Keratinocyte (primary cell): ENCODE measurements at regions not wholly inside any gene's neighbourhood (a gene's known extent, or its start where the extent isn't known, plus 50 kb on each side); places are given as distances from the start of the nearest gene placed in this dataset.

Experiments
- DNase-seq: peaks from one replicate; pipeline ENCODE4 v3.0.0-alpha.2; 2011; ENCODE audit warnings: low read depth, missing footprints, low spot score
- FAIRE-seq: peaks from 2 replicates; lab custom pipeline; 2011; peaks lifted over from hg19 to GRCh38; lab: Jason Lieb, UNC
- H2AFZ ChIP-seq: 2 replicates; pipeline ENCODE4 v1.6.0; 2012; ENCODE audit warnings: low read length, control low read depth, inconsistent platforms; ENCODE audit not compliant: control insufficient read depth
- H3K27ac ChIP-seq: 2 replicates; pipeline ENCODE4 v1.5.1; 2011; ENCODE audit warnings: low read length; ENCODE audit not compliant: control insufficient read depth, insufficient read depth
- H3K27me3 ChIP-seq: 3 replicates; pipeline ENCODE4 v1.6.0; 2011; ENCODE audit warnings: low read length; ENCODE audit not compliant: control insufficient read depth, insufficient read depth; ENCODE audit errors: extremely low read depth
- H3K36me3 ChIP-seq, 2 experiments: 2 replicates in 1 of 2; 3 replicates in 1 of 2; pipeline ENCODE4 v1.5.1; 2011; ENCODE audit warnings: low read length in 2 of 2, mild to moderate bottlenecking in 1 of 2; ENCODE audit not compliant: control insufficient read depth in 2 of 2, insufficient read depth in 2 of 2; ENCODE audit errors: extremely low read depth in 1 of 2
- H3K4me1 ChIP-seq: 3 replicates; pipeline ENCODE4 v1.5.1; 2011; ENCODE audit warnings: low read length; ENCODE audit not compliant: control insufficient read depth, insufficient read depth; ENCODE audit errors: extremely low read depth
- H3K4me2 ChIP-seq: 3 replicates; pipeline ENCODE4 v1.6.0; 2011; ENCODE audit warnings: low read depth, low read length; ENCODE audit not compliant: control insufficient read depth, insufficient read depth; ENCODE audit errors: extremely low read depth
- H3K4me3 ChIP-seq, 3 experiments: fragments of 200-600 bp in 1 of 3; sonication (generic) in 1 of 3; 2 replicates in 2 of 3; 3 replicates in 1 of 3; pipeline ENCODE4 v1.5.1; 2011 to 2016; ENCODE audit warnings: low read length in 3 of 3, mild to moderate bottlenecking in 3 of 3, control low read depth in 2 of 3, inconsistent platforms in 1 of 3, low read depth in 1 of 3, mixed read lengths in 1 of 3, mixed run types in 1 of 3, moderate library complexity in 1 of 3; ENCODE audit not compliant: control insufficient read depth in 2 of 3, insufficient read depth in 2 of 3; ENCODE audit errors: extremely low read depth in 1 of 3
- H3K79me2 ChIP-seq: 2 replicates; pipeline ENCODE4 v1.6.0; 2012; ENCODE audit warnings: low read length; ENCODE audit not compliant: control insufficient read depth, insufficient read depth
- H3K9ac ChIP-seq: 3 replicates; pipeline ENCODE4 v1.6.0; 2011; ENCODE audit warnings: low read length; ENCODE audit not compliant: control insufficient read depth, insufficient read depth; ENCODE audit errors: extremely low read depth
- H3K9me1 ChIP-seq: 3 replicates; pipeline ENCODE4 v1.6.0; 2011; ENCODE audit warnings: low read length; ENCODE audit not compliant: control insufficient read depth, insufficient read depth; ENCODE audit errors: extremely low read depth
- H3K9me3 ChIP-seq: 2 replicates; pipeline ENCODE4 v1.5.1; 2012; ENCODE audit warnings: low read depth, low read length; ENCODE audit not compliant: control insufficient read depth
- H4K20me1 ChIP-seq: 3 replicates; pipeline ENCODE4 v1.6.0; 2011; ENCODE audit warnings: low read length; ENCODE audit not compliant: control insufficient read depth, insufficient read depth; ENCODE audit errors: extremely low read depth
- CTCF ChIP-seq, 3 experiments: IDR thresholded peaks in 1 of 3; conservative IDR thresholded peaks in 1 of 3; optimal IDR thresholded peaks in 1 of 3; 2 replicates in 2 of 3; 3 replicates in 1 of 3; pipeline versions ENCODE3 to v1.5.1; 2011; ENCODE audit warnings: low read length in 3 of 3, mild to moderate bottlenecking in 3 of 3, moderate library complexity in 2 of 3, control low read depth in 1 of 3, inconsistent platforms in 1 of 3; ENCODE audit not compliant: insufficient read depth in 2 of 3; ENCODE audit errors: extremely low read depth in 1 of 3
- EZH2 ChIP-seq: IDR thresholded peaks from one replicate; pipeline ENCODE4 v1.6.1; 2012; ENCODE audit warnings: inconsistent platforms, mild to moderate bottlenecking, low read length, moderate library complexity
- dilution Hi-C: fragments of 300-500 bp; cut with MboI; formaldehyde crosslinking; loops from one replicate; pipeline ENCODE4 v1.7.0; 2020; ENCODE audit warnings: low sequenced_read_pairs; ENCODE audit not compliant: extremely low pct_ligation_motif_present

GRCh38 chr7:25520516-25520915 lies 292.2 kb upstream of the NPVF start:
- Histone ChIP-seq H3K9ac (no peak overlapping the region), H3K9me1 (no peaks in the 10 kb centered on the region), H3K4me1 (no peaks in the 10 kb centered on the region), H3K4me3 (no peak overlapping the region), H3K27me3 (no peaks in the 10 kb centered on the region), H3K27ac (no peak overlapping the region), H4K20me1 (no peaks in the 10 kb centered on the region), H3K9me3 (no peaks in the 10 kb centered on the region), H3K36me3 (no peaks in the 10 kb centered on the region), H2AFZ (no peak overlapping the region), H3K4me2 (no peak overlapping the region), H3K79me2 (no peaks in the 10 kb centered on the region)
- dilution Hi-C loops = no loop called here
- no peak for DNase-seq
- TF ChIP-seq CTCF (optimal IDR thresholded peaks at IDR 0.05 in 1 of 3, IDR thresholded peaks at IDR 0.05 in 1 of 3, conservative IDR thresholded peaks at IDR 0.05 in 1 of 3; ENCODE audit: extremely low read depth in 1 of 3, insufficient read depth in 2 of 3, low read length in 3 of 3) (no peak), EZH2 (no peak)
- no peak for FAIRE-seq

GRCh38 chr7:25521236-25521635 lies 292.9 kb upstream of the NPVF start:
- H2AFZ ChIP-seq = no peak overlapping the region
- no peak for FAIRE-seq
- TF ChIP-seq CTCF (optimal IDR thresholded peaks at IDR 0.05 in 1 of 3, IDR thresholded peaks at IDR 0.05 in 1 of 3, conservative IDR thresholded peaks at IDR 0.05 in 1 of 3; ENCODE audit: extremely low read depth in 1 of 3, insufficient read depth in 2 of 3, low read length in 3 of 3) = no peak
- TF ChIP-seq EZH2 = no peak
- no peak overlapping the region for H3K4me2 ChIP-seq
- H3K4me1 ChIP-seq = no peaks in the 10 kb centered on the region
- H3K9me3 ChIP-seq = no peaks in the 10 kb centered on the region
- H3K79me2 ChIP-seq = no peaks in the 10 kb centered on the region
- no peak overlapping the region for H3K9ac ChIP-seq
- DNase-seq = no peak
- no peak overlapping the region for H3K27ac ChIP-seq
- H3K36me3 ChIP-seq = no peaks in the 10 kb centered on the region
- no peaks in the 10 kb centered on the region for H3K9me1 ChIP-seq
- no peak overlapping the region for H3K4me3 ChIP-seq
- H4K20me1 ChIP-seq = no peaks in the 10 kb centered on the region
- H3K27me3 ChIP-seq = no peaks in the 10 kb centered on the region
- dilution Hi-C loops = no loop called here
